ENCODE measurements at regions not wholly inside any gene's neighbourhood (a gene's known extent, or its start where the extent isn't known, plus 50 kb on each side); places are given as distances from the start of the nearest gene placed in this dataset.

GRCh38 chr6:148213366-148213765 lies 129.3 kb upstream of the SASH1 start:
- no peak for DNase-seq (ENCODE audit: low read depth)

GRCh38 chr6:148214667-148215066 lies 128.0 kb upstream of the SASH1 start:
- no peak for DNase-seq (ENCODE audit: low read depth)

GRCh38 chr6:148217051-148217450 lies 125.6 kb upstream of the SASH1 start:
- DNase-seq (ENCODE audit: low read depth), result no peak

- no peak for DNase-seq (ENCODE audit: low read depth)
These were observed 124.7 kb upstream of the SASH1 start for GRCh38 chr6:148217921-148218320.

- no peak for DNase-seq (ENCODE audit: low read depth)
These were observed 123.9 kb upstream of the SASH1 start for GRCh38 chr6:148218542-148219258.

- DNase-seq (ENCODE audit: low read depth), result no peak
These were observed 121.2 kb upstream of the SASH1 start for GRCh38 chr6:148221196-148221979.

GRCh38 chr6:148222376-148222775 lies 120.3 kb upstream of the SASH1 start:
- DNase-seq (ENCODE audit: low read depth), result no peak

GRCh38 chr6:148222846-148223245 lies 119.8 kb upstream of the SASH1 start:
- no peak for DNase-seq (ENCODE audit: low read depth)

GRCh38 chr6:148223424-148223842 lies 119.2 kb upstream of the SASH1 start:
- no peak for DNase-seq (ENCODE audit: low read depth)

- DNase-seq (ENCODE audit: low read depth), result no peak
These were observed 116.8 kb upstream of the SASH1 start for GRCh38 chr6:148225871-148226270.

GRCh38 chr6:148226284-148226683 lies 116.4 kb upstream of the SASH1 start:
- no peak for DNase-seq (ENCODE audit: low read depth)

GRCh38 chr6:148231572-148231971 lies 111.1 kb upstream of the SASH1 start:
- no peak for DNase-seq (ENCODE audit: low read depth)

- DNase-seq (ENCODE audit: low read depth), result no peak
These were observed 107.2 kb upstream of the SASH1 start for GRCh38 chr6:148235446-148235845.

GRCh38 chr6:148238713-148239112 lies 103.9 kb upstream of the SASH1 start:
- no peak for DNase-seq (ENCODE audit: low read depth)

GRCh38 chr6:148239215-148239614 lies 103.4 kb upstream of the SASH1 start:
- DNase-seq (ENCODE audit: low read depth), result no peak

GRCh38 chr6:148239801-148240460 lies 102.7 kb upstream of the SASH1 start:
- no peak for DNase-seq (ENCODE audit: low read depth)

- no peak for DNase-seq (ENCODE audit: low read depth)
These were observed 102.2 kb upstream of the SASH1 start for GRCh38 chr6:148240461-148240840.

GRCh38 chr6:148240861-148241477 lies 101.7 kb upstream of the SASH1 start:
- DNase-seq (ENCODE audit: low read depth), result no peak

- DNase-seq (ENCODE audit: low read depth), result no peak
These were observed 100.5 kb upstream of the SASH1 start for GRCh38 chr6:148242180-148242579.

- no peak for DNase-seq (ENCODE audit: low read depth)
These were observed 98.3 kb upstream of the SASH1 start for GRCh38 chr6:148244217-148244935.

GRCh38 chr6:148247386-148248063 lies 95.1 kb upstream of the SASH1 start:
- DNase-seq (ENCODE audit: low read depth), result no peak
